Activated naive CD8-positive, alpha-beta T cell treated with anti-CD3 and anti-CD28 coated beads for 36 hours (primary cell): ENCODE measurements at regions not wholly inside any gene's neighbourhood (a gene's known extent, or its start where the extent isn't known, plus 50 kb on each side); places are given as distances from the start of the nearest gene placed in this dataset.

Experiments
- DNase-seq: peaks from one replicate; pipeline ENCODE4 v3.0.0; 2021
- H3K27ac Mint-ChIP-seq: one replicate; pipeline ENCODE4 v1.8.0; 2022; ENCODE audit warnings: mild to moderate bottlenecking, moderate library complexity, mixed read lengths
- H3K27me3 Mint-ChIP-seq: one replicate; pipeline ENCODE4 v1.8.0; 2022; ENCODE audit warnings: mild to moderate bottlenecking, mixed read lengths
- H3K36me3 Mint-ChIP-seq: one replicate; pipeline ENCODE4 v1.8.0; 2021; ENCODE audit warnings: mild to moderate bottlenecking, mixed read lengths
- H3K4me1 Mint-ChIP-seq: one replicate; pipeline ENCODE4 v1.8.0; 2021; ENCODE audit warnings: mixed read lengths
- H3K4me3 Mint-ChIP-seq: one replicate; pipeline ENCODE4 v1.8.0; 2022; ENCODE audit warnings: mild to moderate bottlenecking, moderate library complexity, mixed read lengths
- H3K9me3 Mint-ChIP-seq: one replicate; pipeline ENCODE4 v1.8.0; 2022; ENCODE audit warnings: mixed read lengths

- Mint-ChIP-seq H3K9me3 (peaks cover 5% of the 10 kb centered on the region), H3K27me3 (no peaks in the 10 kb centered on the region), H3K4me3 (no peak overlapping the region), H3K36me3 (peaks cover 4% of the 10 kb centered on the region), H3K27ac (peak overlapping the region; percentile 50), H3K4me1 (peaks cover 3% of the 10 kb centered on the region)
- no peak for DNase-seq
These were observed 78.0 kb upstream of the HRH2 start for GRCh38 chr5:175579742-175580432.

DNA sequence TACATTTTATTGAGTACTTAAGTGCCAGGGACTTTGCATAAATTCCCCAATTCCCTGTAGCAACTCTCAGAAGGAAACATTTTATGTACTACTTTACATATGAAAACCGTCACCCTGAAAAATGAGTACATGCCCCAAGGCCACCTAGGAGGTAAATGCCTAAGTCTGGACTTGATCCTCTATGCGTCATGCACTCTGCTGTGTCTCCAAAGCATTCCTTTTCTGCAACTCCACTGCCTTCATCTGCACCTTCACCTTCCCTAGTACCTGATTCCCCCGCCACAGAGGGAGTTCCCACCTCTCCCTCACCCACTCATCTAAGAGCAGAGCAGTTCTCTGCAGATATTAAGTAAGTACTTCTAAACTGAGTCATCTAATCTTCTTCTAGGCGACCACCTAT, 75.2 kb upstream of the HRH2 start:
- no peak overlapping the region for H3K4me3 Mint-ChIP-seq
- DNase-seq: no peak
- H3K27me3 Mint-ChIP-seq: no peaks in the 10 kb centered on the region
- peaks cover 13% of the 10 kb centered on the region for H3K9me3 Mint-ChIP-seq
- H3K27ac Mint-ChIP-seq: no peak overlapping the region
- peaks cover 4% of the 10 kb centered on the region for H3K36me3 Mint-ChIP-seq
- peaks cover 3% of the 10 kb centered on the region for H3K4me1 Mint-ChIP-seq

- peaks cover 13% of the 10 kb centered on the region for H3K9me3 Mint-ChIP-seq
- H3K27me3 Mint-ChIP-seq: no peaks in the 10 kb centered on the region
- no peak for DNase-seq
- peaks cover 4% of the 10 kb centered on the region for H3K36me3 Mint-ChIP-seq
- H3K4me1 Mint-ChIP-seq: peaks cover 2% of the 10 kb centered on the region
- H3K4me3 Mint-ChIP-seq: no peak overlapping the region
- H3K27ac Mint-ChIP-seq: no peak overlapping the region
These were observed 72.3 kb upstream of the HRH2 start for GRCh38 chr5:175585567-175585966.

GRCh38 chr5:175588709-175589429, 69.0 kb upstream of the HRH2 start:
- Mint-ChIP-seq H3K27me3 (no peaks in the 10 kb centered on the region), H3K4me1 (peaks cover 4% of the 10 kb centered on the region), H3K9me3 (peaks cover 8% of the 10 kb centered on the region), H3K36me3 (no peaks in the 10 kb centered on the region), H3K27ac (no peak overlapping the region), H3K4me3 (no peak overlapping the region)
- no peak for DNase-seq

- no peaks in the 10 kb centered on the region for H3K36me3 Mint-ChIP-seq
- H3K4me3 Mint-ChIP-seq: no peak overlapping the region
- peaks cover 4% of the 10 kb centered on the region for H3K4me1 Mint-ChIP-seq
These were observed 68.2 kb upstream of the HRH2 start for GRCh38 chr5:175589714-175590113.

GRCh38 chr5:175590471-175590881, 67.4 kb upstream of the HRH2 start:
- H3K4me1 Mint-ChIP-seq: peaks cover 4% of the 10 kb centered on the region
- no peak overlapping the region for H3K27ac Mint-ChIP-seq
- DNase-seq: no peak
- H3K9me3 Mint-ChIP-seq: peaks cover 12% of the 10 kb centered on the region
- H3K27me3 Mint-ChIP-seq: no peaks in the 10 kb centered on the region
- no peak overlapping the region for H3K4me3 Mint-ChIP-seq
- no peaks in the 10 kb centered on the region for H3K36me3 Mint-ChIP-seq

More at GRCh38 chr5:175589714-175590113, 68.2 kb upstream of the HRH2 start:
- no peaks in the 10 kb centered on the region for H3K27me3 Mint-ChIP-seq
- H3K27ac Mint-ChIP-seq: no peak overlapping the region
- DNase-seq: no peak
- peaks cover 12% of the 10 kb centered on the region for H3K9me3 Mint-ChIP-seq

- Mint-ChIP-seq H3K27me3 (no peaks in the 10 kb centered on the region), H3K4me1 (peaks cover 4% of the 10 kb centered on the region), H3K36me3 (no peaks in the 10 kb centered on the region), H3K27ac (no peak overlapping the region), H3K4me3 (no peak overlapping the region), H3K9me3 (peaks cover 9% of the 10 kb centered on the region)
- no peak for DNase-seq
These were observed 66.6 kb upstream of the HRH2 start for GRCh38 chr5:175591293-175591692.

DNA sequence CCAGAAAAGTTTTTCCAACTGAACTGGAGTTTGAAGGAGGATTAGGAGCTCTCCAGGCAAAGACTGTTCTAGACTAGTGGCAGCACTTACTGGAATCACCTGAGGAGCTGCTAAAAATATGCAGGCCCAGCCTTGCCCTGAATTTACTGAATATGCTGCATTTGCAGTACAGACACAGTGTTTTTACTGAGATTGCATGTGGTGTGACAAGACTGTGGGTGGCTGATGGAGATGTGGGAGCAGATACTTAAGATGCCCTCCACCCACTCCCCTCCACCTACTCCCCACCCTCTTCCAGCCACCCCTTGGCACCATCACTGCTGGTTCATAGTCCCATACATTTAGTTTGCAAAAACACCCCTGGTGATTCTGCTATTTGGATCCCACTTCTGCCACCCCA, 64.1 kb upstream of the HRH2 start:
- Mint-ChIP-seq H3K36me3 (no peaks in the 10 kb centered on the region), H3K4me1 (peaks cover 4% of the 10 kb centered on the region), H3K4me3 (no peak overlapping the region), H3K27me3 (peaks cover 11% of the 10 kb centered on the region), H3K27ac (no peak overlapping the region), H3K9me3 (peaks cover 4% of the 10 kb centered on the region)
- no peak for DNase-seq

GRCh38 chr5:175595905-175596304, 62.0 kb upstream of the HRH2 start:
- no peak for DNase-seq
- H3K27ac Mint-ChIP-seq: no peak overlapping the region
- H3K36me3 Mint-ChIP-seq: no peaks in the 10 kb centered on the region
- peaks cover 2% of the 10 kb centered on the region for H3K4me1 Mint-ChIP-seq
- H3K4me3 Mint-ChIP-seq: no peak overlapping the region
- peaks cover 4% of the 10 kb centered on the region for H3K9me3 Mint-ChIP-seq
- H3K27me3 Mint-ChIP-seq: peaks cover 12% of the 10 kb centered on the region

DNA sequence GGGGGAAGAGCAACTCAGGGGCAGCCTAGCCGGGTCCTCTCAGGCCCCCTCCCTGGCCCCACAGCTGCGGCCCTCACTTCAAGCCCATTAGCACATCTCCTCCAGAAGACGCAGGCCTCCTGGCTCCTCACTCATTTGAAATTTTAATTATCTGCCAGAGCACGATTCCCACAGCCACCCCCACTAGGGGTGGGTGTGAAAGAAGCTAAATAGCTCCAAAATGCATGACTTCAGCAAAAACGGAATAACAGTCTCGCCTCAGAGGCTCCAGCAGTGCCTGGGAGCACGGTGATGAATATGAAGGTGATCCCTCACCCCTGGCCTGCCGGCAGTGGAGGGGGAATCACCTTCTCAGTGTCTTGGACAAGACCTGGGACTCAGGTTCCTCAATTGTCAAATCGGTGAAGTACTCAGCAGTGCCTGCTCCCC, 61.1 kb upstream of the HRH2 start:
- H3K4me3 Mint-ChIP-seq: no peak overlapping the region
- DNase-seq: no peak
- peaks cover 12% of the 10 kb centered on the region for H3K27me3 Mint-ChIP-seq
- H3K27ac Mint-ChIP-seq: no peak overlapping the region
- H3K36me3 Mint-ChIP-seq: no peaks in the 10 kb centered on the region
- peaks cover 4% of the 10 kb centered on the region for H3K9me3 Mint-ChIP-seq
- peaks cover 2% of the 10 kb centered on the region for H3K4me1 Mint-ChIP-seq

GRCh38 chr5:175597718-175598117, 60.2 kb upstream of the HRH2 start:
- no peaks in the 10 kb centered on the region for H3K36me3 Mint-ChIP-seq
- peaks cover 2% of the 10 kb centered on the region for H3K4me1 Mint-ChIP-seq
- H3K27me3 Mint-ChIP-seq: peaks cover 12% of the 10 kb centered on the region
- no peak overlapping the region for H3K27ac Mint-ChIP-seq
- H3K4me3 Mint-ChIP-seq: no peak overlapping the region
- no peak for DNase-seq
- peaks cover 4% of the 10 kb centered on the region for H3K9me3 Mint-ChIP-seq

DNA sequence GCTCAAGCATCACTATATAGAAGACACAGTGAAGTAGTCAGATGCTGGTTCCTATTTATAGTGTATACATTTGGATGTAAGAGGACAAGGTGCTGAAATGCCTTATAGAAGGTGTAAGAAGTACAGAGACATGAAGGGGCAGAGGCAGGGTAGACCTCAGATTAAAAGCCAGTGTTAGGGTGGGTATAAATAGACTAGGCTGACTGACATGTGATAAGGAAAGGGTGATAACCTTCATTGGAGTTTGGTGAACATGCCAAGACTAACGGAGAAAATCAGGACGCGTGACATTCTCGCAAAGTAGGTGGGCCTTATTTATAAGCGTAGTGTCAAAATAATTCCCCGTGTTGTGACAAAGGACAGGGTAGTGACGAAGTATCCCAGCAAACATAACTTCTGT, 59.1 kb upstream of the HRH2 start:
- Mint-ChIP-seq H3K36me3 (no peaks in the 10 kb centered on the region), H3K27me3 (peaks cover 15% of the 10 kb centered on the region), H3K9me3 (peaks cover 4% of the 10 kb centered on the region), H3K27ac (no peak overlapping the region), H3K4me1 (peaks cover 2% of the 10 kb centered on the region), H3K4me3 (no peak overlapping the region)
- no peak for DNase-seq

- H3K4me3 Mint-ChIP-seq: no peak overlapping the region
- peaks cover 2% of the 10 kb centered on the region for H3K9me3 Mint-ChIP-seq
- H3K4me1 Mint-ChIP-seq: peaks cover 2% of the 10 kb centered on the region
- DNase-seq: no peak
- H3K27ac Mint-ChIP-seq: no peak overlapping the region
- no peaks in the 10 kb centered on the region for H3K36me3 Mint-ChIP-seq
- H3K27me3 Mint-ChIP-seq: peaks cover 19% of the 10 kb centered on the region
These were observed 58.7 kb upstream of the HRH2 start for GRCh38 chr5:175599210-175599609.

GRCh38 chr5:175603987-175604739, 53.7 kb upstream of the HRH2 start:
- Mint-ChIP-seq H3K36me3 (no peaks in the 10 kb centered on the region), H3K9me3 (no peaks in the 10 kb centered on the region), H3K4me3 (no peak overlapping the region), H3K4me1 (peaks cover 6% of the 10 kb centered on the region), H3K27me3 (peaks cover 6% of the 10 kb centered on the region), H3K27ac (no peak overlapping the region)
- no peak for DNase-seq

DNA sequence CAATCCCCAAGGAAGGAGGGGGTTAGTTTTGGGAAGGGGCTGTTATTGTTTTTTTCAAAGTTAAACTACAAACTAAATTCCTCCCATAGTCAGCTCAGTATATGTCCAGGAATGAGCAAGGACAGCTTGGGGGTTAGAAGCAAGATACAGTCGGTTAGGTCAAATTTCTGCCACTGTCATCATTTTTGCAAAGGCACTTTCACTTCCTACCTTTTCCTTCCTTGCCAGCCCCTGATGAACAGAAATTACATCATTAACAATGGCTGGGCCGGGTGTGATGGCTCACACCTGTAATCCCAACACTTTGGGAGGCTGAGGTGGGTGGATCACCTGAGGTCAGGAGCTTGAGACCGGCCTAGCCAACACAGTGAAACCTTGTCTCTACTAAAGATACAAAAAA, 51.5 kb upstream of the HRH2 start:
- no peak for DNase-seq
- no peaks in the 10 kb centered on the region for H3K36me3 Mint-ChIP-seq
- peaks cover 5% of the 10 kb centered on the region for H3K4me1 Mint-ChIP-seq
- no peak overlapping the region for H3K4me3 Mint-ChIP-seq
- no peaks in the 10 kb centered on the region for H3K9me3 Mint-ChIP-seq
- no peak overlapping the region for H3K27ac Mint-ChIP-seq
- H3K27me3 Mint-ChIP-seq: peaks cover 9% of the 10 kb centered on the region
